H9 (cell line): ENCODE measurements at regions not wholly inside any gene's neighbourhood (a gene's known extent, or its start where the extent isn't known, plus 50 kb on each side); places are given as distances from the start of the nearest gene placed in this dataset.

Experiments used
- DNase-seq: peaks from one replicate; pipeline ENCODE4 v3.0.0-alpha.2; 2017
- H2AFZ ChIP-seq: one replicate; pipeline ENCODE4 v1.6.1; 2013; ENCODE audit warnings: mild to moderate bottlenecking, low read length, control low read depth, moderate library complexity
- H2AK5ac ChIP-seq: 2 replicates; pipeline ENCODE4 v1.6.1; 2013; ENCODE audit warnings: low read length, control low read depth, mixed read lengths; ENCODE audit not compliant: insufficient read length
- H2BK120ac ChIP-seq: one replicate; pipeline ENCODE4 v1.6.1; 2013; ENCODE audit warnings: low read depth, mild to moderate bottlenecking, low read length, control low read depth, inconsistent platforms; ENCODE audit not compliant: poor library complexity, severe bottlenecking
- H2BK12ac ChIP-seq: 2 replicates; pipeline ENCODE4 v1.6.1; 2013; ENCODE audit warnings: low read length, control low read depth, mixed read lengths, low read depth; ENCODE audit not compliant: insufficient read length
- H2BK15ac ChIP-seq: 2 replicates; pipeline ENCODE4 v1.6.1; 2013; ENCODE audit warnings: low read depth, low read length, control low read depth
- H2BK20ac ChIP-seq: one replicate; pipeline ENCODE4 v1.6.1; 2013; ENCODE audit warnings: low read depth, mild to moderate bottlenecking, low read length, control low read depth, inconsistent platforms; ENCODE audit not compliant: poor library complexity, severe bottlenecking
- H2BK5ac ChIP-seq: 2 replicates; pipeline ENCODE4 v1.6.1; 2013; ENCODE audit warnings: low read length, control low read depth, mixed read lengths; ENCODE audit not compliant: insufficient read length
- H3K14ac ChIP-seq: 2 replicates; pipeline ENCODE4 v1.6.1; 2013; ENCODE audit warnings: low read length, control low read depth; ENCODE audit not compliant: insufficient read depth
- H3K18ac ChIP-seq: 2 replicates; pipeline ENCODE4 v1.6.1; 2013; ENCODE audit warnings: low read depth, mild to moderate bottlenecking, mixed read lengths, low read length, control low read depth; ENCODE audit not compliant: insufficient read length
- H3K23ac ChIP-seq: 2 replicates; pipeline ENCODE4 v1.6.1; 2013; ENCODE audit warnings: low read length, control low read depth, mixed read lengths, low read depth; ENCODE audit not compliant: insufficient read length
- H3K23me2 ChIP-seq: 2 replicates; pipeline ENCODE4 v1.6.1; 2013; ENCODE audit warnings: low read depth, mild to moderate bottlenecking, mixed read lengths, low read length, control low read depth; ENCODE audit not compliant: insufficient read length, poor library complexity, severe bottlenecking
- H3K27ac ChIP-seq: 2 replicates; pipeline ENCODE4 v1.5.1; 2013; ENCODE audit warnings: low read length, control low read depth, mixed read lengths, low read depth; ENCODE audit not compliant: insufficient read length
- H3K27me3 ChIP-seq: 2 replicates; pipeline ENCODE4 v1.6.1; 2013; ENCODE audit warnings: low read length, control low read depth, inconsistent platforms; ENCODE audit not compliant: insufficient read depth
- H3K4ac ChIP-seq: 2 replicates; pipeline ENCODE4 v1.6.1; 2013; ENCODE audit warnings: low read depth, mild to moderate bottlenecking, control low read depth, inconsistent platforms, low read length, moderate library complexity
- H3K4me1 ChIP-seq: 2 replicates; pipeline ENCODE4 v1.6.1; 2013; ENCODE audit warnings: low read length, control low read depth, inconsistent platforms; ENCODE audit not compliant: insufficient read depth
- H3K4me2 ChIP-seq: 2 replicates; pipeline ENCODE4 v1.6.1; 2013; ENCODE audit warnings: low read length, control low read depth, mixed read lengths; ENCODE audit not compliant: insufficient read length, insufficient read depth
- H3K56ac ChIP-seq: 2 replicates; pipeline ENCODE4 v1.6.1; 2013; ENCODE audit warnings: low read depth, mild to moderate bottlenecking, mixed read lengths, low read length, control low read depth; ENCODE audit not compliant: insufficient read length
- H3K79me1 ChIP-seq: 2 replicates; pipeline ENCODE4 v1.6.1; 2013; ENCODE audit warnings: low read depth, mild to moderate bottlenecking, moderate library complexity, low read length, control low read depth, inconsistent platforms; ENCODE audit not compliant: insufficient read depth, poor library complexity, severe bottlenecking
- H3K79me2 ChIP-seq: 2 replicates; pipeline ENCODE4 v1.6.1; 2013; ENCODE audit warnings: low read length, control low read depth, inconsistent platforms; ENCODE audit not compliant: insufficient read depth
- H3K9ac ChIP-seq: 2 replicates; pipeline ENCODE4 v1.6.1; 2013; ENCODE audit warnings: low read length, control low read depth, mixed read lengths; ENCODE audit not compliant: insufficient read length; ENCODE audit errors: extremely low read depth
- H3K9me3 ChIP-seq: one replicate; pipeline ENCODE4 v1.6.1; 2013; ENCODE audit warnings: low read depth, low read length, inconsistent platforms; ENCODE audit not compliant: control insufficient read depth
- H3T11ph ChIP-seq: one replicate; pipeline ENCODE4 v1.6.1; 2013; ENCODE audit warnings: mild to moderate bottlenecking, low read length, control low read depth, inconsistent platforms
- H4K20me1 ChIP-seq: one replicate; pipeline ENCODE4 v1.6.1; 2013; ENCODE audit not compliant: control insufficient read depth, insufficient read length, insufficient read depth
- H4K5ac ChIP-seq: 2 replicates; pipeline ENCODE4 v1.6.1; 2013; ENCODE audit warnings: low read depth, mild to moderate bottlenecking, mixed read lengths, low read length, control low read depth; ENCODE audit not compliant: insufficient read length
- H4K8ac ChIP-seq: replicated peaks from 2 replicates; pipeline ENCODE4 v1.6.1; 2013; ENCODE audit warnings: low read length, control low read depth, mixed read lengths, low read depth; ENCODE audit not compliant: insufficient read length
- H4K91ac ChIP-seq: 2 replicates; pipeline ENCODE4 v1.6.1; 2013; ENCODE audit warnings: low read depth, mild to moderate bottlenecking, moderate library complexity, mixed read lengths, low read length, control low read depth; ENCODE audit not compliant: insufficient read length
- H3K27ac Mint-ChIP-seq, 3 experiments: 2 replicates in 2 of 3; 3 replicates in 1 of 3; pipeline ENCODE4 v1.8.0; 2020 to 2021; ENCODE audit warnings: mixed read lengths in 3 of 3, mild to moderate bottlenecking in 1 of 3, moderate library complexity in 1 of 3
- H3K27me3 Mint-ChIP-seq: 2 replicates; pipeline ENCODE4 v1.8.0; 2021; ENCODE audit warnings: low read depth, mild to moderate bottlenecking, moderate library complexity, mixed read lengths
- H3K36me3 Mint-ChIP-seq, 3 experiments: 2 replicates in 2 of 3; 3 replicates in 1 of 3; pipeline ENCODE4 v1.8.0; 2020 to 2021; ENCODE audit warnings: low read depth in 3 of 3, mixed read lengths in 3 of 3; ENCODE audit not compliant: insufficient read depth in 1 of 3
- H3K4me1 Mint-ChIP-seq, 2 experiments: 2 replicates each; pipeline ENCODE4 v1.8.0; 2020; ENCODE audit warnings: mixed read lengths in 2 of 2
- H3K4me3 Mint-ChIP-seq, 2 experiments: 2 replicates in 1 of 2; 3 replicates in 1 of 2; pipeline ENCODE4 v1.8.0; 2020 to 2021; ENCODE audit warnings: mild to moderate bottlenecking in 2 of 2, mixed read lengths in 2 of 2, moderate library complexity in 1 of 2
- H3K9me3 Mint-ChIP-seq, 2 experiments: 2 replicates in 1 of 2; 3 replicates in 1 of 2; pipeline ENCODE4 v1.8.0; 2020; ENCODE audit warnings: mild to moderate bottlenecking in 2 of 2, mixed read lengths in 2 of 2, moderate library complexity in 1 of 2
- WGBS: extraction: QIAGEN DNeasy Blood & Tissue Kit; methylation state at CpG from one replicate; pipeline ENCODE4 v1.1.7; 2013; ENCODE audit warnings: missing lambda C conversion rate, low lambda C conversion rate, mixed read lengths; ENCODE audit not compliant: insufficient read length; ENCODE audit errors: extremely low coverage; 5-methylcytosine and 5-hydroxymethylcytosine counted together
- TF ChIP-seq, protein P1 (sequence below): fragments of 200-600 bp; sonication (generic); conservative IDR thresholded peaks from 3 replicates; pipeline ENCODE4 v1.8.0; 2021; ENCODE audit warnings: antibody characterized with exemption, mild to moderate bottlenecking

DNA sequence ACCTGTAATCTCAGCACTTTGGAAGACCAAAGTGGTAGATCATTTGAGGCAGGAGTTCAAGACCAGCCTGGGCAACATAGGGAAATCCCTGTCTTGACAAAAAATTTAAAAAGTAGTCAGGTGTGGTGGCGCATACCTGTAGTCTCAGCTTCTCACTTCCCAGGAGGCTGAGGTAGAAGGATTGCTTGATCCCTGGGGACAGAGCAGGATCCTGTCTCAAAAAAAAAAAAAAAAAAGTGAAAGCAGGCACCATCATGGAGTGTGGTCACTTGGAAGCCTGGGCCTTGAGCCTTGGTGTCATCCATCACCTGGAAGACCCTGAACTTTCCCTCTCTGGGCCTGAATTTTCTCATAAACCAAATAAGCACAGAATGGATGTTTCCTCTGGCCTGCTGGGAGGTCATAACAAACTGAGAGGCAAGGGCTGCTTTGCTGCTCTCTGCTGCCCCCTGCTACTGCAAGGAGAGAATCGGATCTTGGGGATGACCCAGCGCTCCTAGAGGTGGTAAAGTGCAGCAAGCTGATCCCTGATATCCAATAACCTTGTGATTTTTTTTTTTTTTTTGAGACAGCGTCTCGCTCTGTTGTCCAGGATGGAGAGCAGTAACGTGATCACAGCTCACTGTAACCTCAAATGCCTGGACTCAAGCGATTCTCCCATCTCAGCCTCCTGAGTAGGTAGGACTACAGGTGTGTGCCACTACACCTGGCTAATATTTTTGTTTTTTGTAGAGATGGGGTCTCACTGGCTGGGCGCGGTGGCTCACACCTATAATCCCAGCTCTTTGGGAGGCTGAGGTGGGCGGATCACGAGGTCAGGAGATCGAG lies 75.9 kb upstream of the RNU2-1 start:
- Histone ChIP-seq H2BK15ac (no peak overlapping the region), H3K14ac (no peak overlapping the region), H3K27ac (no peak overlapping the region), H3T11ph (no peak overlapping the region), H3K4me1 (no peaks in the 10 kb centered on the region), H3K27me3 (no peaks in the 10 kb centered on the region), H3K23ac (no peak overlapping the region), H3K79me1 (no peaks in the 10 kb centered on the region), H2BK20ac (no peak overlapping the region), H3K4ac (no peak overlapping the region), H2AFZ (no peak overlapping the region), H2BK120ac (no peak overlapping the region), H3K18ac (no peak overlapping the region), H2BK12ac (no peak overlapping the region), H3K79me2 (no peaks in the 10 kb centered on the region), H4K8ac (no peak overlapping the region), H4K5ac (no peak overlapping the region), H3K56ac (no peak overlapping the region), H4K20me1 (no peaks in the 10 kb centered on the region), H3K4me2 (no peak overlapping the region), H2BK5ac (no peak overlapping the region), H3K9me3 (no peaks in the 10 kb centered on the region), H3K9ac (no peak overlapping the region), H2AK5ac (no peak overlapping the region), H4K91ac (no peak overlapping the region), H3K23me2 (no peaks in the 10 kb centered on the region)
- WGBS = no CpG with 5 or more reads among the region's 12 CpGs
- H3K27ac Mint-ChIP-seq = no peak overlapping the region
- H3K36me3 Mint-ChIP-seq = no peaks in the 10 kb centered on the region
- no peaks in the 10 kb centered on the region for H3K9me3 Mint-ChIP-seq
- H3K4me1 Mint-ChIP-seq = no peaks in the 10 kb centered on the region
- no peaks in the 10 kb centered on the region; the same call in 1 of the 2 replicates for H3K27me3 Mint-ChIP-seq
- no peak for DNase-seq
- TF ChIP-seq, protein P1, sequence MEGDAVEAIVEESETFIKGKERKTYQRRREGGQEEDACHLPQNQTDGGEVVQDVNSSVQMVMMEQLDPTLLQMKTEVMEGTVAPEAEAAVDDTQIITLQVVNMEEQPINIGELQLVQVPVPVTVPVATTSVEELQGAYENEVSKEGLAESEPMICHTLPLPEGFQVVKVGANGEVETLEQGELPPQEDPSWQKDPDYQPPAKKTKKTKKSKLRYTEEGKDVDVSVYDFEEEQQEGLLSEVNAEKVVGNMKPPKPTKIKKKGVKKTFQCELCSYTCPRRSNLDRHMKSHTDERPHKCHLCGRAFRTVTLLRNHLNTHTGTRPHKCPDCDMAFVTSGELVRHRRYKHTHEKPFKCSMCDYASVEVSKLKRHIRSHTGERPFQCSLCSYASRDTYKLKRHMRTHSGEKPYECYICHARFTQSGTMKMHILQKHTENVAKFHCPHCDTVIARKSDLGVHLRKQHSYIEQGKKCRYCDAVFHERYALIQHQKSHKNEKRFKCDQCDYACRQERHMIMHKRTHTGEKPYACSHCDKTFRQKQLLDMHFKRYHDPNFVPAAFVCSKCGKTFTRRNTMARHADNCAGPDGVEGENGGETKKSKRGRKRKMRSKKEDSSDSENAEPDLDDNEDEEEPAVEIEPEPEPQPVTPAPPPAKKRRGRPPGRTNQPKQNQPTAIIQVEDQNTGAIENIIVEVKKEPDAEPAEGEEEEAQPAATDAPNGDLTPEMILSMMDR = no peak
- no peak overlapping the region; a peak in 1 of 5 replicates for H3K4me3 Mint-ChIP-seq
